Adrenal gland (tissue), 5 donors: ENCODE measurements at regions not wholly inside any gene's neighbourhood (a gene's known extent, or its start where the extent isn't known, plus 50 kb on each side); places are given as distances from the start of the nearest gene placed in this dataset.

ENCODE experiments used
- POLR2A ChIP-seq, 2 donors: fragments of 450-650 bp; IDR thresholded peaks; one replicate each; pipeline ENCODE4 v1.6.1; 2017; ENCODE audit warnings: antibody characterized with exemption in 2 of 2, mild to moderate bottlenecking in 2 of 2, moderate library complexity in 1 of 2
- TF ChIP-seq, protein P1 (sequence below), 6 experiments: fragments of 450-650 bp in 4 of 6; fragments of 200-600 bp in 2 of 6; sonication (generic) in 1 of 6; IDR thresholded peaks; 1 replicate in 5 of 6; 2 replicates in 1 of 6; pipeline versions ENCODE4 v1.5.1 to v1.8.0; 2016 to 2021; ENCODE audit warnings: antibody characterized with exemption in 6 of 6, mild to moderate bottlenecking in 2 of 6, moderate library complexity in 1 of 6
- donor health status: DM: no; HTN: no; CAD: no.

DNA sequence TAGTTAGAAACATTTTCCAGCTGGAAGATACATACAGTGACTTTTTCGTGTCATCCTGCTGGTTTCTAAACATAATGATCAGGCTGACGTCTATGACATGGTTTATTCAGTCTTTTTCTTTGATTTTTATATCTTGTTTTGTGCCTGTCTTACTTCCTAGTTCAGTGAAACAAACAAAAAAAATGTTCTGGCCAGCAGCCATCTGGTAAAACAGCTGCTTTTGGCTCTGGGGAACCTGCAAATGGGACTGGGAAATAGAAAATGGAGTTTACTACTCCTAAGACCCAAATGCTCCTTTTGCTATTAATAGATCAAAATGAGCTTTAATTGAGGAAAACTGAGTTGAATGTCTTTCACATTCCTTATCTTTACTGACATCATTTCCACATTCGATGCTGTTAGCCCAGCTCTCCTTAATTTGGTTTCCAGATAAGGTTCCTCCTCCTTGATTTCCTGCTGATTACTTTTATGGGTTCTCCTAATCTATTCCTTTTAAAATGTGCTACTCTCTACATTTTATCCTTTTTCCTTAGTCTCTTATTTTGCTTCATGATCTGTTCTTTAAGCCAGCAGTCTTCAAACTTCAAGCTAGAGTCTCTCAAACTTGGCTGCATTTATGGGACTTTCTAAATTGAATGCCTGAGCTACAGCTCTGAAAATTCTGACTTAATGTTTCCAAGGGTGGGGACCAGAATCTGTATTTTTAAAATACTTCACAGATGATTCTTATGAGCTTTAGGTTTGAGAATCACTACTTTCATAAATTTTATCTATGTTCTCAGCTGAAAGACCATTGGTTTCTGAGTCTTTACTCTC is 499.5 kb downstream of the ANKRD50 start:
- TF ChIP-seq, protein P1, sequence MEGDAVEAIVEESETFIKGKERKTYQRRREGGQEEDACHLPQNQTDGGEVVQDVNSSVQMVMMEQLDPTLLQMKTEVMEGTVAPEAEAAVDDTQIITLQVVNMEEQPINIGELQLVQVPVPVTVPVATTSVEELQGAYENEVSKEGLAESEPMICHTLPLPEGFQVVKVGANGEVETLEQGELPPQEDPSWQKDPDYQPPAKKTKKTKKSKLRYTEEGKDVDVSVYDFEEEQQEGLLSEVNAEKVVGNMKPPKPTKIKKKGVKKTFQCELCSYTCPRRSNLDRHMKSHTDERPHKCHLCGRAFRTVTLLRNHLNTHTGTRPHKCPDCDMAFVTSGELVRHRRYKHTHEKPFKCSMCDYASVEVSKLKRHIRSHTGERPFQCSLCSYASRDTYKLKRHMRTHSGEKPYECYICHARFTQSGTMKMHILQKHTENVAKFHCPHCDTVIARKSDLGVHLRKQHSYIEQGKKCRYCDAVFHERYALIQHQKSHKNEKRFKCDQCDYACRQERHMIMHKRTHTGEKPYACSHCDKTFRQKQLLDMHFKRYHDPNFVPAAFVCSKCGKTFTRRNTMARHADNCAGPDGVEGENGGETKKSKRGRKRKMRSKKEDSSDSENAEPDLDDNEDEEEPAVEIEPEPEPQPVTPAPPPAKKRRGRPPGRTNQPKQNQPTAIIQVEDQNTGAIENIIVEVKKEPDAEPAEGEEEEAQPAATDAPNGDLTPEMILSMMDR (IDR thresholded peaks at IDR 0.05): no peak
- TF ChIP-seq POLR2A (IDR thresholded peaks at IDR 0.05): no peak
